Activated CD8-positive, alpha-beta memory T cell treated with anti-CD3 and anti-CD28 coated beads for 4 hours (primary cell): ENCODE measurements at regions not wholly inside any gene's neighbourhood (a gene's known extent, or its start where the extent isn't known, plus 50 kb on each side); places are given as distances from the start of the nearest gene placed in this dataset.

Experiments
- DNase-seq, 2 donors: peaks; one replicate each; pipeline ENCODE4 v3.0.0-alpha.2; 2020; ENCODE audit warnings: low read depth in 2 of 2

DNA sequence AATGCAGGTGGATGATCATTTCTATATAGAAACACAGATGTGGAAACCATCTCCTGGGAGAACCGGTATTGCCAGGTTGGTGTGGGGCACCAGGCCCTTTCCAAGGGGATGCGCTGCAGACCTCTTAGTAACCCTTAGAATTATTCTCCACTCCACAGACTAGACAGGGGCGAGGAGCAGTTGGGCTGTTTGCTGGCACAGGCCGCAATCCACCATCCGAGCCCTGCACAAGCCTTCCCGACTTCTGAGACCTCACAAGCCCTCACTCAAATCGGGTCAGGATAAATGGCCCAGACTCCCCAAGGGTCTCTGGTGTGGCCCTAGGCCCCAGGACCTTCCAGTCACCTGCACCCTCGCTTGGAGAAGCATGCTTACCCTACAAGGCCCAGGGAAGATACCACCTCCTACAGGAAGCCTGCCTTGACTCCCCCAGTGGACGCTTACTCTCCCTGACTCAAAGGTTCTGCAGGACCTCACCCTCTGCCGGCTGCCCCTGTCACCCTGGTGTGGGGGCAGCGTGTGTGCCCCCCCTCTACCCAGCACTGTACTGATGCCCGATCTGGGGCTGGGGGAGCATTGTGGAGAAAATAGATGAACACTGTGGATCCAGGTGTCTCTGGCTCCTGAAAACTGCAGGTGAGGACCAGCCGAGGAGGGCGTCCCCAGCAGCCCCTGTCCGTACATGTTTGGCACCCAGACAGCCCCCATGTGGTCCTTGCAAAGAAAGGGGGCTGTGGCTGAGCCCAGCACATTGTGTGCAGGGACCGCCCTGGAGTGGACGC lies 49.8 kb upstream of the ACSF3 start:
- no peak for DNase-seq
